ENCODE measurements at regions not wholly inside any gene's neighbourhood (a gene's known extent, or its start where the extent isn't known, plus 50 kb on each side); places are given as distances from the start of the nearest gene placed in this dataset.

DNA sequence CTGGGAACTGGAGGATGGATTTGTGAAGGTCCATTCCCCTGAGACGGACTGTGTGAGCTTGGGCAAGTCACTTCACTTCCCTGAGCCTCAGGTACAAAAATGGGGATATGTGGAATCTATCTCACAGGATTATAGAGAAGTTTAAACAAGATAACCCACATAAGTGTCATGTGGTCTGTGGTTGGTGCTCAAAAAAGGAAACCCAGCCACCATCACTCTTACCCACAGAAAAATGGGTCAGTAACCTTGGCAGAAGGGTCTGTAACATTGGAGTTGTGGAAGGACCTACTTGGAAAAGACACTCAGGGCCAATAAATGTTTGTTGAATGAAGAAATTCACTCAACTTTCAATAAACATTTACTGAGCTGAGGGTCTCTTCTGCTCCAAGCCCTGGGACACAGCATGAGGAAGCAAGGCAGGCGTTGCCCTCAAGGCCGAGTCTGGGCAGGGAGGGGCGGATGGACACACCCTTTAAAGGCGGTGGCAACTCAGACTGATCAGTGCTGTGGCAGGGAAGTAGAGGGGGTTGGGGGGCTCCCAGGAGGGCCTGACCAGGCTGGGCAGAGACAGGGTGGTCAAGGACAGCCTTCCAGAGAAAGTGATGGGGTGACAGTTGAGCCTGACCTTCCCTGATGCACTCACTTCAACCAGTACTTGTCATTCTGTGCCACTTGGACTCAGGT, 66.7 kb upstream of the ACOT11 start:
- TF ChIP-seq, protein P1, sequence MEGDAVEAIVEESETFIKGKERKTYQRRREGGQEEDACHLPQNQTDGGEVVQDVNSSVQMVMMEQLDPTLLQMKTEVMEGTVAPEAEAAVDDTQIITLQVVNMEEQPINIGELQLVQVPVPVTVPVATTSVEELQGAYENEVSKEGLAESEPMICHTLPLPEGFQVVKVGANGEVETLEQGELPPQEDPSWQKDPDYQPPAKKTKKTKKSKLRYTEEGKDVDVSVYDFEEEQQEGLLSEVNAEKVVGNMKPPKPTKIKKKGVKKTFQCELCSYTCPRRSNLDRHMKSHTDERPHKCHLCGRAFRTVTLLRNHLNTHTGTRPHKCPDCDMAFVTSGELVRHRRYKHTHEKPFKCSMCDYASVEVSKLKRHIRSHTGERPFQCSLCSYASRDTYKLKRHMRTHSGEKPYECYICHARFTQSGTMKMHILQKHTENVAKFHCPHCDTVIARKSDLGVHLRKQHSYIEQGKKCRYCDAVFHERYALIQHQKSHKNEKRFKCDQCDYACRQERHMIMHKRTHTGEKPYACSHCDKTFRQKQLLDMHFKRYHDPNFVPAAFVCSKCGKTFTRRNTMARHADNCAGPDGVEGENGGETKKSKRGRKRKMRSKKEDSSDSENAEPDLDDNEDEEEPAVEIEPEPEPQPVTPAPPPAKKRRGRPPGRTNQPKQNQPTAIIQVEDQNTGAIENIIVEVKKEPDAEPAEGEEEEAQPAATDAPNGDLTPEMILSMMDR (tag by site-specific recombination; IDR thresholded peaks at IDR 0.05), result no peak
- TF ChIP-seq, protein P2, sequence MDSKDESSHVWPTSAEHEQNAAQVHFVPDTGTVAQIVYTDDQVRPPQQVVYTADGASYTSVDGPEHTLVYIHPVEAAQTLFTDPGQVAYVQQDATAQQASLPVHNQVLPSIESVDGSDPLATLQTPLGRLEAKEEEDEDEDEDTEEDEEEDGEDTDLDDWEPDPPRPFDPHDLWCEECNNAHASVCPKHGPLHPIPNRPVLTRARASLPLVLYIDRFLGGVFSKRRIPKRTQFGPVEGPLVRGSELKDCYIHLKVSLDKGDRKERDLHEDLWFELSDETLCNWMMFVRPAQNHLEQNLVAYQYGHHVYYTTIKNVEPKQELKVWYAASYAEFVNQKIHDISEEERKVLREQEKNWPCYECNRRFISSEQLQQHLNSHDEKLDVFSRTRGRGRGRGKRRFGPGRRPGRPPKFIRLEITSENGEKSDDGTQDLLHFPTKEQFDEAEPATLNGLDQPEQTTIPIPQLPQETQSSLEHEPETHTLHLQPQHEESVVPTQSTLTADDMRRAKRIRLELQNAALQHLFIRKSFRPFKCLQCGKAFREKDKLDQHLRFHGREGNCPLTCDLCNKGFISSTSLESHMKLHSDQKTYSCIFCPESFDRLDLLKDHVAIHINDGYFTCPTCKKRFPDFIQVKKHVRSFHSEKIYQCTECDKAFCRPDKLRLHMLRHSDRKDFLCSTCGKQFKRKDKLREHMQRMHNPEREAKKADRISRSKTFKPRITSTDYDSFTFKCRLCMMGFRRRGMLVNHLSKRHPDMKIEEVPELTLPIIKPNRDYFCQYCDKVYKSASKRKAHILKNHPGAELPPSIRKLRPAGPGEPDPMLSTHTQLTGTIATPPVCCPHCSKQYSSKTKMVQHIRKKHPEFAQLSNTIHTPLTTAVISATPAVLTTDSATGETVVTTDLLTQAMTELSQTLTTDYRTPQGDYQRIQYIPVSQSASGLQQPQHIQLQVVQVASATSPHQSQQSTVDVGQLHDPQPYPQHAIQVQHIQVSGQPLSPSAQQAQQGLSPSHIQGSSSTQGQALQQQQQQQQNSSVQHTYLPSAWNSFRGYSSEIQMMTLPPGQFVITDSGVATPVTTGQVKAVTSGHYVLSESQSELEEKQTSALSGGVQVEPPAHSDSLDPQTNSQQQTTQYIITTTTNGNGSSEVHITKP (tag by site-specific recombination; IDR thresholded peaks at IDR 0.05), result no peak
- TF ChIP-seq ZNF16 (tag by site-specific recombination; IDR thresholded peaks at IDR 0.05; ENCODE audit: low read depth) (no peak), ZNF366 (tag by site-specific recombination; conservative IDR thresholded peaks at IDR 0.05) (no peak), YY1 (tag by site-specific recombination; IDR thresholded peaks at IDR 0.05) (no peak)
- TF ChIP-seq, protein P3, sequence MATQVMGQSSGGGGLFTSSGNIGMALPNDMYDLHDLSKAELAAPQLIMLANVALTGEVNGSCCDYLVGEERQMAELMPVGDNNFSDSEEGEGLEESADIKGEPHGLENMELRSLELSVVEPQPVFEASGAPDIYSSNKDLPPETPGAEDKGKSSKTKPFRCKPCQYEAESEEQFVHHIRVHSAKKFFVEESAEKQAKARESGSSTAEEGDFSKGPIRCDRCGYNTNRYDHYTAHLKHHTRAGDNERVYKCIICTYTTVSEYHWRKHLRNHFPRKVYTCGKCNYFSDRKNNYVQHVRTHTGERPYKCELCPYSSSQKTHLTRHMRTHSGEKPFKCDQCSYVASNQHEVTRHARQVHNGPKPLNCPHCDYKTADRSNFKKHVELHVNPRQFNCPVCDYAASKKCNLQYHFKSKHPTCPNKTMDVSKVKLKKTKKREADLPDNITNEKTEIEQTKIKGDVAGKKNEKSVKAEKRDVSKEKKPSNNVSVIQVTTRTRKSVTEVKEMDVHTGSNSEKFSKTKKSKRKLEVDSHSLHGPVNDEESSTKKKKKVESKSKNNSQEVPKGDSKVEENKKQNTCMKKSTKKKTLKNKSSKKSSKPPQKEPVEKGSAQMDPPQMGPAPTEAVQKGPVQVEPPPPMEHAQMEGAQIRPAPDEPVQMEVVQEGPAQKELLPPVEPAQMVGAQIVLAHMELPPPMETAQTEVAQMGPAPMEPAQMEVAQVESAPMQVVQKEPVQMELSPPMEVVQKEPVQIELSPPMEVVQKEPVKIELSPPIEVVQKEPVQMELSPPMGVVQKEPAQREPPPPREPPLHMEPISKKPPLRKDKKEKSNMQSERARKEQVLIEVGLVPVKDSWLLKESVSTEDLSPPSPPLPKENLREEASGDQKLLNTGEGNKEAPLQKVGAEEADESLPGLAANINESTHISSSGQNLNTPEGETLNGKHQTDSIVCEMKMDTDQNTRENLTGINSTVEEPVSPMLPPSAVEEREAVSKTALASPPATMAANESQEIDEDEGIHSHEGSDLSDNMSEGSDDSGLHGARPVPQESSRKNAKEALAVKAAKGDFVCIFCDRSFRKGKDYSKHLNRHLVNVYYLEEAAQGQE (tag by site-specific recombination; IDR thresholded peaks at IDR 0.05), result no peak

Measured in HEK293 (cell line).